Kidney glomerular epithelial cell (primary cell): ENCODE measurements at regions not wholly inside any gene's neighbourhood (a gene's known extent, or its start where the extent isn't known, plus 50 kb on each side); places are given as distances from the start of the nearest gene placed in this dataset.
"Not testable (repeated sequence)": the region's sequence is repeated elsewhere in the genome, so short reads cannot be mapped to it uniquely, and the experiment has no call there.

Experiments used
- DNase-seq: peaks from one replicate; lab custom pipeline; 2025; lab: John Stamatoyannopoulos, UW

DNA sequence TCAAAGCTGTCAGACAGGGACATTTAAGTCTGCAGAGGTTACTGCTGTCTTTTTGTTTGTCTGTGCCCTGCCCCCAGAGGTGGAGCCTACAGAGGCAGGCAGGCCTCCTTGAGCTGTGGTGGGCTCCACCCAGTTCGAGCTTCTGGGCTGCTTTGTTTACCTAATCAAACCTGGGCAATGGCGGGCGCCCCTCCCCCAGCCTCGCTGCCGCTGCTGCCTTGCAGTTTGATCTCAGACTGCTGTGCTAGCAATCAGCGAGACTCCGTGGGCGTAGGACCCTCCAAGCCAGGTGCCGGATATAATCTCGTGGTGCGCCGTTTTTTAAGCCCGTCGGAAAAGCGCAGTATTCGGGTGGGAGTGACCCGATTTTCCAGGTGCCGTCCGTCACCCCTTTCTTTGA lies 107.1 kb upstream of the KLF12 start:
- DNase-seq = not testable (repeated sequence)

DNA sequence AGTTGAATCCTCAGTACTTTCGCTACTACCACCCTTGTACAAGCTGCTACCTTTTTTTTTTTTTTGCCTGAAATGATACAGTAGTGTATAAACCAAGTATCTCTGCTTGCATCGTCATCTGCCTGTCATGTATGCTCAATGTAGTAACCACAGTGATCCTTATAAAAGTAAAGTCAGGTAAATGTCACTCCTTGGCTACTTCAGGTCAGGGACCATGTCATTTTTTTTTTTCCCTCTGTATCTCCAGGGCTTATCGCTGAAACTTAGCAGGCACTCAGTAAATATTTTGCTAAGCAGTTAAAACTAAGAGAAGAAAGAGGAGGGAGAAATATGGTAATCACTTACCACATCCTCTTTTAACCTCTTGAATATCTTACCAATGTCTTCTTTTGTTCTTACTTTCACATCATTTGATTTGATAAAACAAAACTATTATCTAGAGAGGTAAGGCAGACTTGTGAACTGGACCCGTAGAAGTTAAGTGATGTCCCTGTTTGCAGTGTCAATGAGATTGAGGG lies 96.8 kb upstream of the KLF12 start:
- no peak for DNase-seq

DNA sequence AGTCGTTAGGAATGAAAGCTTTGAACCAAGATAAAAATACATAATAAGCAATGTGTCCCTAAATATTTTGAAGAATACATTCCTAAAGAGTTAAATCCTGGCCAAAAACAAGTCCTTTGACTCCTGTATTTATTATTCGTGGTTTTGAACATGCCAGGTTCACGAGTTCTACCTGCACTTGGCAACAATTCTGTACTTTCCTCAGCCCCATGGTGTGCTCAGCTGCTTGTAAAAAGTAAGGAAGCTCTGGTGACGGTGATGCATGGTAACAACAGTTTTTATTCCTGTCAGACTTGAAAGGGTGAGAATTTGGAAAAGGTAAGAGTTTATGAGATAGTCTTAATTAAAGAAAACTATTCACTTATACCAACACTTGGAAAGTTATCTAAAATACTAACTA lies 95.0 kb upstream of the KLF12 start:
- DNase-seq = no peak

DNA sequence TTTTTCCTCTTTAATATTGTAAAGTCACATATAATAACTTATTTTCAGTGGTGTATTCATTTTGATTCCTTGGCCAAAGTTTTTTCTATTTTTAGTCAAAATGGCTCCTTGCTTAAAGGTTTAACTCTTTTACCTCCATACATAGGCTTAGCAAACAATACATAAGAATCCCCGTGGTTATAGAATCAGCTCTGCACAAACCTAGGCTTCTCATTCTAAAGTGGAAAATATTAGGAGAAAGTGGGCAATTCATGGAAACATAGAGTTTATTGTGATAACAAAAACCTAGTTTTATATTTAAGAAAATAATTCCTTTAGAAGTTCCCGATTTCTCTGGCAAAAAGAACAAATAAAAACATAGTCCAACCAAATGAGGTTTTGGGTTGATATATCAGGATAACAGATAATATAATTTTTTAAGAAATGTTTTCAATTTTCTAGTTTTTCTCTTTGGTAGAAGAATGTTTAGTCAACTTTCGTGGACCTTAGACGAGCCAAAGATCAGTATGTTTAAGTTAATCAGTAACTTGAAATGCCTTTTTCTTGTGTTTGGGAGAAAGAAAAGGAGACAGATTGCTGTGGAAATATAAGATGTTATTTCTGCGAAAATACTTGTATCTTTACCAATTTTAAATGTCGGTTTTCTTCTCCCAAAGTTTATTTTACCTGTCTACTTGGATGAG lies 93.4 kb upstream of the KLF12 start:
- DNase-seq = no peak

DNA sequence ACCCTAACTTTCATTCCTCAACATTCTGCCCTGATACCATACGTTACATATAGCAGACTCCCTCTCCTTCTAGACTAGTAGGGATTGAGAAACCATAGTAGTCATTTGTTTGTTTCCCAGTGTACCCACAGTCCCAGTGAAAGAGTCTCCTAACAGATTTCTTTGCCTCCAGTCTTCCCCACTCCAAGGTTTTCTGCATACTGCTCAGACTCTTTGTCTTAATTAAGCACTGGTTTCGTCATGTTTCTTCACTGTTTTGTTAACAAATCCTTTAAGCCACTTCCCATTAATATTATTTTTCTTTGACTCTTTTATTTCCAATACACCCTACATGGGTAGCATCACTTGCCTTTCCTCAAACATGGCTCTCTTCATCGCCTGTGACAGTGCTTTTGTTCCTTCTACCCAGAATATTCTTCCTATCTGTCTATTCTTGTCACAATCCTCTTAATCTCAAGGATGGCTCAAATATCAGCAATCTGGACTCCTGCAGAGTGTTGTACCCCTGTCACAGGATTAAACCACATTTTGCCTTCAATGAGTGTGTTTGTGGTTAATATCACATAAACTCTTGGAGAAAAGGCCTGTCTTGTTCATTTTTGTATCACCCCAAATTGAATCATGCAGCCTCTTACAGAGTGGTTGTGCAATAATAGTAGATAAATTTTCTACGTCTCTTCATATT lies 92.7 kb upstream of the KLF12 start:
- DNase-seq = no peak

DNA sequence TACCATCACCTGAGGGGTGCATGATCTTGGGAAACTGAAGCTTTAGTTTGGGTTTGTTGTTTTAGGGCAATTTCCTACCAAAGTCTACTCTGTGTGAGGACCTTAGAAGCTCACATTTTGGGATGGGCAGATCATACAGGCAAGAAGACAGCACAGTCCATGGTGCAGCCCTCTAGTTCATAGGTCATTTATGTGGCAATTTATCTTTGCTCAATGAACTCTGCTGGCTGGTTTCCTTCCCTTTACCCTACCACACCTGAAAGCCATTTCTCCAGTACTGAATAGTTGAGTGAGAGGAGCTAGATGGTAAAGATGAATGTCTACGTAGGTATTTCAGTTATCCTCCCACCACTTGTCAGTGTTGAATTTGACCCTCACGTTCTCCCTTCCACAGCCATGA lies 87.5 kb upstream of the KLF12 start:
- DNase-seq = no peak

DNA sequence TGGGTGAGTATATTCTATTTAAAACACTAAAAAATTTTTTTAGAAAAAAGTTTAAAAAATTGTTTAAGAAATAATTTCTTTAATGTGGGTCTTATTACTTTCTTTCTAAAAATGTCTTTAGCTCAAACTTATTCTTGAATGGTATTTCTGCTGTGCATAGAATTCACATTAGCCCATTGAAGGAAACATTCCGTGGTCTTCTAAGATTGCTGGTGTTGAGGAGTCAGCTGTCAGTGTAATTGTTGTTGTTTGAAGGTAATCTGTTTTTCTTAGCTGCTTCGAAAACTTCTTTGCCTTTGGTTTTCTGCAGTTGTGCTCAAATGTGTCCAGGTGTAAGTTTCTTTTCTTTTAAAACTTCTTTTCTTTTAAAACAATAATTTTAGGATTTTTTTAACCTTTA lies 85.4 kb upstream of the KLF12 start:
- no peak for DNase-seq

DNA sequence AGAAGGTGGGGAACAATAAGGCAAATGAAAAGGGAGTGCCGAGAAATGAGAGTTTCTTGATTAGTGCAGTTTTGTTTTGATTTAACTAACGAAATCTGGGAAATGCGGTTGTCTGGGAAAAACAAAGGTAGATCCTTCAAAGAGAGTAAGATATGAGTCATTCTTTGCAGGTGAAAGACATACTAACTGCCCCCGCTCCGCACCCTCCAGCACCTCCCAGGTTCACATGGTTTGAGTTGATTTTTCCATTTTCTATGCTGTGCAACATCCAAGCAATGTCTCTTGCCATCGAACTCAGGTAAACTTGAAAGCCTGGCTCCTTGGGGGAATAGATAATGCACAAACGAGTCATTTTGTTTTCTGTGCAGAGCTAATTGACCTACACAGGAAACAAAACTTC lies 84.1 kb upstream of the KLF12 start:
- DNase-seq = no peak

DNA sequence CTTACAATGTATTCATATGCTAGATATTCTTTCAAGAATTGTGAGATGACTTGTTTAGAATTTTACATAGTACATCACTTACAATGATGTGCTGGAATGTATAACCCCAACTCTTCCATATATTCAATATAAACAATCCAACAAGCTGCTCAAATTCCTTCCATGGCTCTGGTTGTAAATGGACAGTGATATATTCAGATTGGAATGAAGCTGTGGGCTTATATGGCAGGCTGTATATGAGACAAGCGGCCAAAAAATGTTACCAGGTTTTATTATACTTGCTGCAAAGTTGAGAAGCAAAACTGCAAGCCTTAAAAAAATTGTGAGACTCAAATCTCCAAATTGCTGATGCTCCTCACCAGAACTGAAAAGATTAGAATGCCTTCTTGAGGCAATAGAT lies 83.6 kb upstream of the KLF12 start:
- no peak for DNase-seq

DNA sequence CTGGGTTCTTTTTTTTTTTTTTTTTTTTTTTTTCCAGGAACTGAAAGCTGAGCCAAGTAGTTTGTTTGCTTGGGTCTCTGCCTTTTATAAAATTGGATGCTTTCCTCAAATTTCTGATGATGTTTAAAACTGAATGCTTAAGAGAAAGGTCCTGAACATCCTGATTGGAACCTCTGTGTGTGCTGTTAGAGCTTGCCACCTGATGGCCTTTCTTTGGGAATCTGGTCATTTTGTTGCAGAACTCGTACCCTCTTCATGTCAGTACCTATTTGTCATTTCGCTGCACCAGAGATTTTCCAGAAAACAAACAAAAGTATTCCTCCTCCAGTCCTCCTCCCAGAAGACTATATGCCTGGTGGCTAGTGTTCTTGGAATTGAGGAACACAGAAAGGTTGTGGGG lies 81.2 kb upstream of the KLF12 start:
- DNase-seq = no peak

DNA sequence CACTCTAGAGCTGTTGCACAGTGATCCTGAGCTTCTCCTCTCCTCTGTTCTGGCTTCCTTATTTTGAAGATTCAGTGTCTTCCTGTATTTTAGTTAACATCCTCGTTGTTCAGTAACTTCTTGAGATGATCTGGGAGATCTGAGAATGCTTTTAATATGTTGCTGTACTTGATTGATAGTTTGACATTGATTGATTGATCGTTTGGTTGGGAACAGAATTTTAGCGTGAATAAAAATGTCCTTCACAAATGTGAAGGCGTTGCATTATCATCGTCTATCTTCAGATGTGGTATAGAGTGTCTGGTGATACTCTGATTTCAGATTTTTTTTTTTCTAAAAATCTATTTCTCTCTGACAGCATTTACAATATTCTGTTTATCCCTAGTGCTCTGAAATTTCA lies 80.1 kb upstream of the KLF12 start:
- no peak for DNase-seq

DNA sequence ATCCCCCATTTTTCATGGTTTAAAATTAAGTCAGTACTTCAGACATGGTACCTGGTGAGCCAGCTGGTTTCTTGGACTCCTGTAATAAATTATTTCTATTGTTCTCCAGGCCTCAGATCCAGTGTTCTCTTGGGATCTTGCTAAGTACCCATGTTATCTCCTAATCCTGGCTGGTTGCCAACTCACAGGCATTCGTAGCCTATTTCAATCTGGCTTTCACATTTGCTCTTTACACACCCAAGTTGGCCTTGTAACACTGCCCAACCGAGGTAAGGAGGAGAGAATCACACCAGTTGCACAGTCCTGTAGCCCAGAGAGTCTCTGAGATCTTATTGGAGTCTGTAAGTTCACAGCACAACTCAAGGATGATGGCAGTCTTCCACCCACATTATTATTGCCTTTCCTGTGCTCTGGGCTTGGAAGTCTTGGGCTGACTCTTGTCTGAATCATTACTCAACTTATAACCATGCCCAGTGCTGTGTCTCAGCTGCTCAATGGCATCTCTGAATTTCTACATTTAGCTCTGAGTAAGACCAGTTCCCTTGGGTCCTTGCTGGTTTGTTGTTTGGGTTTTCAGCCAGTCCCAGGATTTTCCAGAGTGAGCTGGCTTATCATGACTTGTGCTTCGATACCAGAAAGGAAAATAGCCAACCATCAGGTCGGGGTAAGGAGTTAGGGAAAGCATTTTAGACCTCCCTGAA lies 76.6 kb upstream of the KLF12 start:
- peak; percentile 48 for DNase-seq

DNA sequence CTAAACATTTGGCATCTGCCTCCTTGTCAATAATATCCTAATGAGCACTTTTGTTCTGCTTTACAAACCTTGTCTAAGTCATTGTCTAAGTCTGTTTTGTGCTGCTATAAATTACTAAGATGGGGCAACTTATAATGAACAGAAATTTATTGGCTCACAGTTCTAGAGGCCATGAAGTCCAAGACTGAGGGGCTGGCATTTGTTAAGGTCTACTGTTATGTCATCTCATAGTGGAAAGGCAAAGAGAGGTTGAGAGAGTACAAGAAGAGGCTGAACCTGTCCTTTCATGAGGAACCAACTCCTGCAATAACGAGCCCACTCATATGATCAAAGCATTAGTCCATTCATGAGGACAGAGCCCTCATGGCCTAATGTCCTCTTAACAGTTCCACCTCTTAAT lies 72.7 kb upstream of the KLF12 start:
- no peak for DNase-seq

DNA sequence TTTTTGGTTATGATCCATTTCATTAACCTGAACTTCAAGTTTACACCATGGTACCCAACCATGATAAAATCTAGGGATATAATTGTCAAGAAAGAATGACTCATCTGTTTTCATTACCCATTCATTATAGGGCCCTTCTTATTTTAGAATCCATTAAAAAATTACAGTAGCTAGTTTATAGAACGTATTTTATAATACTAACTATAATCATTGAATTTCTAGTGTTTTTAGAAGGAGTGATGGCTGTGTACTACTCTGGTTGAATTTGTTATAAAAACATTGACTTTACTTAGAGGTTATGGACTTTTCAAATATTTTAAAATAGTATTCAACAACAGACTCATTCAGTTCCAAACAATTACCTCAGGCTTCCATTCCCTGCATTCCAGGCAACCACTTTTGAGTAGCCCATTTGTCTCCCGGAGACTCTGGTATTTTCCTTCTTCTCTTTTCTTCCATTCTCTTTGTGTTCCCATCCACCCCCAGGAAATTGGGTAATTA lies 71.9 kb upstream of the KLF12 start:
- peak; percentile 89 for DNase-seq

DNA sequence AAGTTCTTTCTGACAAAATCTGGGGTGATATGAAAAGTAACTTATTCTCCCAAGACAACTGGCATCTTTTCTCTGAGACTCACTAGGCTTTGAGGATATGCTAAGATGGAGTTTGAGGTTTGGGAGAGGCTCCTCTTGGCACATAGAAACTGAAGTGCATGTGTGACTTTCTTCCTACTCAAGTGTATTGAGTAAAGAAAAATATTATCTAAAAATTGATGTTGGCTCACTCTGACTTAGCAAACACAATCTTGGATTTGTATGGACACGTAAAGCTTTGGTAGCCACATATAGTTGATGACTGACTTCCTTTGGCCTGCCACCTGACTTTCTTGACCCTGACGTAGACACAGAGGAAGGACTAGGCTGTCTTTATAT lies 71.1 kb upstream of the KLF12 start:
- DNase-seq = peak; percentile 16

DNA sequence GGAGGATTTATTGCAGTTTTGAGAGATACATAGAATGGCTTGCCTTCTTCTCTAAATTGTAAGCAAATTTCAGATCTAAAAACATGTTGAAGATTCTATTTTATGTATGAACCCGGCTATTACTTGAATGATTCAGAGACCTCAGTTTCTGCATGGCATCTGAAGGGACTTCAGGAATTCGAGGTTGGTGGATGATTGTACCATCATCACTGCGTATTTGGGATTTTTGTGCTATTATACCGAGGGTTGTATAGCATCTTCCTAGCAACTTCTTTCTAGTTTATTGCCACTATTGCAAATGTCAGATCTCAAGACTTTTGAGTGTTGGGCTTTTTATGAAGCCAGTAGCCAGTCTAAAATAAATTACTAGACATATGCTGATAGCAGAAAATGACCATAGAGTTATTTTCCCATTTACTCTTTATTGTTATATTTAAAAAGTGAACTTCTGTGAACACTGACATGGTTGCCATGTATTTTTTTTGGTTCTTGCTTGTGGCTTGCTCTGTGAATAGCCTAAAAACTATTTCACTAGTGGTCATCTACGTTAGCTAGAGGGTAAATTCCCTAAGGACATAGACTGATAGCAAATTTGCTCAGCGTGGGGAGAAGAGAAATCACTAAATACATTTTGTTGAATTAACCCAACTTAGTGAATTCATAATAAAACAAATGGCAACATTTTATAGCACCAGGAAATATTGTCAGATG lies 70.6 kb upstream of the KLF12 start:
- DNase-seq = no peak

DNA sequence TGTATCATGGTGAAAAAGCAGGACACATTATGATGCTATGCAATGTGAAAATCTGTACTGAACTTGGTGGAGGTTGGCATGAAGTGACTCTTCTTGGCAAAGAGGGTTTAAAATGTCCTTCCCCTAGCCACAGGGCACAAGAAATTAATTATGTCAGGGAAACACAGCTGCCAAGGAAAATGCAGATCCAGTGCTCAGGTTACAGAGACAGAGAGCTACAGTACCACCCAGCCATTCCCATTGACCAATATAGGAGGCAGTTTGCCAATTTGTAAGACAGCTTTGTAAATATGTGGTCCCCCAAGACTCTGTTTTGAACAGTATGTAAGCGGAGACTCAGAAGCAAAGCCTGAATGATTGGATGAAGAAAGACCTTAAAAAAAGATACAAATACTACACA lies 69.4 kb upstream of the KLF12 start:
- no peak for DNase-seq

DNA sequence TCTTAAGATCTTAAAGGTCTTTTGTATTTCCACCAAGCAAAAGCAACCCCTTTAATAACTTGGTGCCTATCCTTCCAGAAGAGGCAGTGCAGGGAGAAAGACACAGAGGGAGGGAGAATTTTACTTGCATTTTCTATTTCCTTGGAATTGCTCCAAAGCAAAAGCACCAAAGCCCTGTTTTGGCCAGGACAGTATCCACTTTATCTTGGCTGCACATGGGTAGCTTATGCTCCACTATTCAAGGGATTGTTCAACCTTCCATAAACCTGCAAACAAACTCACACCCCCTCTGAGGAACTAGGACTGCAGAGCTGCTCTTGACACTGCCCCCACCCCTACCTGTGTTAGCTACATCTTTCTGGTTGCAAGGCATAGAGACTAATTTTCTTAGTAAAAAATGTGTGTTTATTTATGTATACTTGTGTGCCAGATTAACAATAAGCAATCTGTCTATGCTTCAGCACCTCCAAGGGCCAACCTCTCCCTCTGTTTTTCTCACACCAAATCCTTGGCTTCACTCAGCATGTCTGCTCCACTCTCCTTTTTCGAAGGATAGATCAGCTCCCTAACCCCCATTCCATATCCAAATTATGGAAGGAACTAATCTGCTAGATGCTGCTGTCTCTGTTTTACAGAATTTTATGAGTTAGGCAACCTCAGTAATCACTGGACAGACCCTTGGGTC lies 68.1 kb upstream of the KLF12 start:
- DNase-seq = no peak

DNA sequence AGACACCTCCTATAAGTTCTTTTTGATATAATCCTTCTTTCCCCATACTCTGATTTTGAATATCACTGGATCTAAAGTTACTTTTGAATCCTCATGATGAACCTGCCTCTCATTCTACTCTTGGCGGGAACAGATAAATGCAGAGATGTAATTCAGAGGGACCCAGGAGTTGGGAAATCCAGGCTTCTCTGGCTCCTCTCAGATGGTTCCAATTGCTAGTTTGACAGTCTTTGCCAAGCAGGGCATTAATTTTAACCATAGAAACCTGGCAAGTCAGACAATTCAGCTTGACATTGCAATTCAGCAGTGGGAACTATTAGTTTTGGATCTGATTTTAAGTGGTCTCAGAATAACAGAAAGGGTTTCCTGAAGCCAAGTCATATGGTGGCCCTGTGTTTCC lies 67.3 kb upstream of the KLF12 start:
- no peak for DNase-seq

DNA sequence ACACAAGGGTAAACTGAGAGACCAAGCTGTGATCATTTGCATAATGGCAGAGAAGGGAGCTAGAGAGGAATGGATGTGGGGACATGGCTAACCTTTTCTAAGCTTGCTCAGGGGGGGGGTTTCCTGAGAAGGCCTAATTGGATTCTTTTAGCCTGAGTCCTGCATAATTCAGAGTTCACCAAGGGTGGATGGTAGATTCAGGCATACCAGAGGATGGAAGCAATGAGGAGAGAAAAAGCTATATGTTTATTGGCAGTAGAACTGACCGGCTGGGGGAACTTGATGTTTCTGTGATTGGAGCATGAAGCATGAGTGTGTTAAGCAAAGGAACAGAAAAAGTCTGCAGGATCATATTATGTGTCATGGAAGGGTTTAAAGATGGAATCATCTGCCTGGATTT lies 65.9 kb upstream of the KLF12 start:
- peak; percentile 11 for DNase-seq

DNA sequence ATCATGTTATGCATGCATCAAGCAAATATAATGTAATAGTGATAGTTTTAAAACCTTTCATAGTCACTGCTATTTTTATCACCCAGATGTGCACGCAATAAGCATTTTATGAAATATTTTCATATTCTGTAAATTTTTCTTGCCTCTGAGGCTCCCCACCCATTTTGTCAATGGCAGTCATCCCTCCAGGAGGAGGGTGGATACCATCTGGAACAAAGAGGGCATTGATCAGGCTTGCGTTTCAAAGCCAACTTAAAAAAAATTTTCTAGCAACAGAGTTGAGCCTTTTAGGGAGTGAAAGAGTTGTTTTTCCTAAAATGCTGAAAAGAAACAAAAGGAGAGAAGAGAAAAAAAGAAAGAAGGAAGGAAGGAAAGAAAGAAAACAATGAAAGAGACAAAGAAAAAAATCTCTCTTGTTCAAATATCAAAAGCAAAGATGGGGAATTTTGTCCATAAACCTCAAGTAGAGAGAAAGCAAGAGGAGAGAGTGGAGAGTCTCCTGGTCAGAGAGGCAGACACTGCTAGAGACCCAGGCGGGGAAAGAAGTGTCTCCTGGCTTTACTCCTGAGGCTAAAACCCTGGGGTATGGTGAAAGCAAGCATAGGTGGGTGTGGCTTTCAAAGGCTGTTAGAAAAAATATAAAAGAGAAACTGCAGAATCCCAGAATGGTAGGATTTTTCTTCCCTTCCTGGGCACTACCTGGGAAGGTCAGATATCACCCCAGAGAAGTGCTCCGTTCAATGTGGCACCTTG lies 63.6 kb upstream of the KLF12 start:
- no peak for DNase-seq
